ACC112 (cell line): ENCODE measurements at regions not wholly inside any gene's neighbourhood (a gene's known extent, or its start where the extent isn't known, plus 50 kb on each side); places are given as distances from the start of the nearest gene placed in this dataset.

ENCODE experiments used
- H2AFZ ChIP-seq: fragments of 200-600 bp; sonication (generic); one replicate; pipeline ENCODE4 v1.6.0; 2017; ENCODE audit warnings: antibody characterized with exemption, low read length; ENCODE audit not compliant: unreplicated experiment
- H3K27ac ChIP-seq: fragments of 200-600 bp; sonication (generic); 2 replicates; pipeline ENCODE4 v1.5.1; 2014; ENCODE audit warnings: low read depth, mild to moderate bottlenecking, antibody characterized with exemption, low read length, moderate library complexity
- H3K27me3 ChIP-seq: fragments of 200-600 bp; sonication (generic); 2 replicates; pipeline ENCODE4 v1.6.1; 2014; ENCODE audit warnings: mild to moderate bottlenecking, antibody characterized with exemption, low read length, moderate library complexity, mixed read lengths; ENCODE audit not compliant: insufficient read depth
- H3K36me3 ChIP-seq: fragments of 200-600 bp; sonication (generic); 2 replicates; pipeline ENCODE4 v1.6.1; 2016; ENCODE audit warnings: mild to moderate bottlenecking, antibody characterized with exemption, low read length, moderate library complexity, mixed read lengths; ENCODE audit not compliant: insufficient read depth
- H3K4me1 ChIP-seq: fragments of 200-600 bp; sonication (generic); one replicate; pipeline ENCODE4 v1.6.1; 2016; ENCODE audit warnings: low read length, mixed read lengths; ENCODE audit not compliant: insufficient read depth, unreplicated experiment, control insufficient read depth
- H3K4me3 ChIP-seq: fragments of 200-600 bp; sonication (generic); 2 replicates; pipeline ENCODE4 v1.5.1; 2014; ENCODE audit warnings: mild to moderate bottlenecking, low read depth, low read length
- H3K79me2 ChIP-seq: fragments of 200-600 bp; sonication (generic); one replicate; pipeline ENCODE4 v1.6.0; 2016; ENCODE audit warnings: low read length; ENCODE audit not compliant: control insufficient read depth, unreplicated experiment, insufficient read depth

GRCh38 chr6:126117251-126117650 is 130.9 kb downstream of the TRMT11 start:
- no peak overlapping the region for H3K27ac ChIP-seq
- H3K4me1 ChIP-seq = peaks cover 17% of the 10 kb centered on the region
- H3K4me3 ChIP-seq = no peak overlapping the region
- H3K79me2 ChIP-seq = no peaks in the 10 kb centered on the region
- H3K36me3 ChIP-seq = no peaks in the 10 kb centered on the region
- no peak overlapping the region for H2AFZ ChIP-seq
- H3K27me3 ChIP-seq = no peaks in the 10 kb centered on the region

- Histone ChIP-seq H2AFZ (no peak overlapping the region), H3K4me1 (peaks cover 17% of the 10 kb centered on the region), H3K79me2 (no peaks in the 10 kb centered on the region), H3K4me3 (0 out of 2 replicates have a peak overlapping the region, but pooled peaks have one; percentile 1), H3K27me3 (no peaks in the 10 kb centered on the region), H3K27ac (peak overlapping the region; percentile 6; the same call in 1 of the 2 replicates), H3K36me3 (no peaks in the 10 kb centered on the region)
Observed at GRCh38 chr6:126118058-126118755, 131.9 kb downstream of the TRMT11 start.

GRCh38 chr6:126118936-126119335 is 132.6 kb downstream of the TRMT11 start:
- H3K4me3 ChIP-seq = 0 out of 2 replicates have a peak overlapping the region, but pooled peaks have one; percentile 1
- no peaks in the 10 kb centered on the region for H3K79me2 ChIP-seq
- H2AFZ ChIP-seq = no peak overlapping the region
- no peaks in the 10 kb centered on the region for H3K27me3 ChIP-seq
- H3K27ac ChIP-seq = peak overlapping the region; percentile 6; the same call in 1 of the 2 replicates
- no peaks in the 10 kb centered on the region for H3K36me3 ChIP-seq
- H3K4me1 ChIP-seq = peaks cover 17% of the 10 kb centered on the region

- Histone ChIP-seq H3K4me3 (no peak overlapping the region), H3K36me3 (no peaks in the 10 kb centered on the region), H3K4me1 (peaks cover 10% of the 10 kb centered on the region), H2AFZ (no peak overlapping the region), H3K79me2 (no peaks in the 10 kb centered on the region), H3K27ac (no peak overlapping the region), H3K27me3 (no peaks in the 10 kb centered on the region)
Observed at GRCh38 chr6:126123226-126123625, 136.9 kb downstream of the TRMT11 start.

GRCh38 chr6:126127659-126128058 is 141.3 kb downstream of the TRMT11 start:
- Histone ChIP-seq H3K36me3 (no peaks in the 10 kb centered on the region), H3K79me2 (no peaks in the 10 kb centered on the region), H3K4me1 (no peaks in the 10 kb centered on the region)

GRCh38 chr6:126131246-126131645 is 144.9 kb downstream of the TRMT11 start:
- Histone ChIP-seq H2AFZ (no peak overlapping the region), H3K36me3 (0 out of 2 replicates have a peak, but pooled peaks cover 5% of the 10 kb centered on the region), H3K27ac (no peak overlapping the region), H3K79me2 (no peaks in the 10 kb centered on the region), H3K27me3 (no peaks in the 10 kb centered on the region), H3K4me1 (no peaks in the 10 kb centered on the region), H3K4me3 (no peak overlapping the region)

More at GRCh38 chr6:126127659-126128058, 141.3 kb downstream of the TRMT11 start:
- Histone ChIP-seq H3K27me3 (no peaks in the 10 kb centered on the region), H3K27ac (no peak overlapping the region), H3K4me3 (no peak overlapping the region), H2AFZ (no peak overlapping the region)

- no peak overlapping the region for H3K27ac ChIP-seq
- no peaks in the 10 kb centered on the region for H3K79me2 ChIP-seq
- H3K27me3 ChIP-seq = no peaks in the 10 kb centered on the region
- no peak overlapping the region for H2AFZ ChIP-seq
- H3K4me1 ChIP-seq = no peaks in the 10 kb centered on the region
- H3K36me3 ChIP-seq = 0 out of 2 replicates have a peak, but pooled peaks cover 5% of the 10 kb centered on the region
- no peak overlapping the region for H3K4me3 ChIP-seq
Observed at GRCh38 chr6:126133984-126134383, 147.6 kb downstream of the TRMT11 start.

GRCh38 chr6:126134491-126134890 is 148.2 kb downstream of the TRMT11 start:
- Histone ChIP-seq H3K4me1 (no peaks in the 10 kb centered on the region), H3K79me2 (no peaks in the 10 kb centered on the region), H3K4me3 (no peak overlapping the region), H2AFZ (no peak overlapping the region), H3K36me3 (0 out of 2 replicates have a peak, but pooled peaks cover 5% of the 10 kb centered on the region), H3K27me3 (no peaks in the 10 kb centered on the region), H3K27ac (no peak overlapping the region)

GRCh38 chr6:126140015-126140414 is 153.7 kb downstream of the TRMT11 start:
- Histone ChIP-seq H3K79me2 (no peaks in the 10 kb centered on the region), H3K36me3 (0 out of 2 replicates have a peak, but pooled peaks cover 5% of the 10 kb centered on the region), H3K27ac (no peak overlapping the region), H3K4me1 (no peaks in the 10 kb centered on the region), H3K27me3 (no peaks in the 10 kb centered on the region), H2AFZ (no peak overlapping the region), H3K4me3 (no peak overlapping the region)

GRCh38 chr6:126143761-126144251 is 157.5 kb downstream of the TRMT11 start:
- H3K36me3 ChIP-seq = no peaks in the 10 kb centered on the region
- no peak overlapping the region for H3K27ac ChIP-seq
- no peaks in the 10 kb centered on the region for H3K4me1 ChIP-seq
- no peak overlapping the region for H2AFZ ChIP-seq
- H3K4me3 ChIP-seq = no peak overlapping the region
- H3K79me2 ChIP-seq = no peaks in the 10 kb centered on the region
- H3K27me3 ChIP-seq = no peaks in the 10 kb centered on the region

- Histone ChIP-seq H2AFZ (no peak overlapping the region), H3K27me3 (no peaks in the 10 kb centered on the region), H3K27ac (no peak overlapping the region), H3K4me1 (no peaks in the 10 kb centered on the region), H3K36me3 (no peaks in the 10 kb centered on the region), H3K4me3 (no peak overlapping the region), H3K79me2 (no peaks in the 10 kb centered on the region)
Observed at GRCh38 chr6:126145351-126145750, 159.0 kb downstream of the TRMT11 start.
